Heart left ventricle (tissue), 13 donors: ENCODE measurements at regions not wholly inside any gene's neighbourhood (a gene's known extent, or its start where the extent isn't known, plus 50 kb on each side); places are given as distances from the start of the nearest gene placed in this dataset.

Experiments used
- POLR2A ChIP-seq, 2 donors: fragments of 450-650 bp; IDR thresholded peaks; one replicate each; pipeline ENCODE4 v1.6.1; 2017; ENCODE audit warnings: antibody characterized with exemption in 2 of 2, mild to moderate bottlenecking in 2 of 2, moderate library complexity in 2 of 2
- TF ChIP-seq, protein P1 (sequence below), 12 donors: fragments of 200-600 bp; sonication (generic) in 4 of 12; IDR thresholded peaks; one replicate each; pipeline versions ENCODE4 v1.5.0 to v1.8.0; 2018 to 2022; ENCODE audit warnings: antibody characterized with exemption in 12 of 12, mild to moderate bottlenecking in 5 of 12
- donor health status: ischemic (EF 13 %, LVEDD 7.1; RV severe dilation, severe dysfunction).
- donor health status: DM: no; HTN: yes; CAD: no.
- donor health status: DM: no; HTN: no; CAD: no.
- donor health status: ischemic (EF 25% LVEDD 6.9; RV normal size, moderate dysfunction).
- donor health status: ischemic (EF 25% LVEDD 5.7; RV mildly dilated, moderate dysfunction).
- donor health status: ischemic (EF 35%, LVEDD 5.7; RV mildly dilated, moderate dysfunction).
- donor health status: nonischemic (EF 11% LVEDD 7.7; RV severe dilation, severe dysfunction).
- donor health status: DM: yes; HTN: yes; CAD: no.
- donor health status: PGD.
- donor health status: ischemic (EF 29% LVEDD 5.4; RV normal size, mild dysfunction).
- donor health status: nonischemic (EF 23%, LVEDD 6.1; RV moderate dilation, normal function).

GRCh38 chr4:14047840-14048239 is 420.3 kb upstream of the BOD1L1 start:
- no peak for TF ChIP-seq POLR2A (IDR thresholded peaks at IDR 0.05)
- TF ChIP-seq, protein P1, sequence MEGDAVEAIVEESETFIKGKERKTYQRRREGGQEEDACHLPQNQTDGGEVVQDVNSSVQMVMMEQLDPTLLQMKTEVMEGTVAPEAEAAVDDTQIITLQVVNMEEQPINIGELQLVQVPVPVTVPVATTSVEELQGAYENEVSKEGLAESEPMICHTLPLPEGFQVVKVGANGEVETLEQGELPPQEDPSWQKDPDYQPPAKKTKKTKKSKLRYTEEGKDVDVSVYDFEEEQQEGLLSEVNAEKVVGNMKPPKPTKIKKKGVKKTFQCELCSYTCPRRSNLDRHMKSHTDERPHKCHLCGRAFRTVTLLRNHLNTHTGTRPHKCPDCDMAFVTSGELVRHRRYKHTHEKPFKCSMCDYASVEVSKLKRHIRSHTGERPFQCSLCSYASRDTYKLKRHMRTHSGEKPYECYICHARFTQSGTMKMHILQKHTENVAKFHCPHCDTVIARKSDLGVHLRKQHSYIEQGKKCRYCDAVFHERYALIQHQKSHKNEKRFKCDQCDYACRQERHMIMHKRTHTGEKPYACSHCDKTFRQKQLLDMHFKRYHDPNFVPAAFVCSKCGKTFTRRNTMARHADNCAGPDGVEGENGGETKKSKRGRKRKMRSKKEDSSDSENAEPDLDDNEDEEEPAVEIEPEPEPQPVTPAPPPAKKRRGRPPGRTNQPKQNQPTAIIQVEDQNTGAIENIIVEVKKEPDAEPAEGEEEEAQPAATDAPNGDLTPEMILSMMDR (IDR thresholded peaks at IDR 0.05): no peak
